ENCODE measurements at regions not wholly inside any gene's neighbourhood (a gene's known extent, or its start where the extent isn't known, plus 50 kb on each side); places are given as distances from the start of the nearest gene placed in this dataset.

DNA sequence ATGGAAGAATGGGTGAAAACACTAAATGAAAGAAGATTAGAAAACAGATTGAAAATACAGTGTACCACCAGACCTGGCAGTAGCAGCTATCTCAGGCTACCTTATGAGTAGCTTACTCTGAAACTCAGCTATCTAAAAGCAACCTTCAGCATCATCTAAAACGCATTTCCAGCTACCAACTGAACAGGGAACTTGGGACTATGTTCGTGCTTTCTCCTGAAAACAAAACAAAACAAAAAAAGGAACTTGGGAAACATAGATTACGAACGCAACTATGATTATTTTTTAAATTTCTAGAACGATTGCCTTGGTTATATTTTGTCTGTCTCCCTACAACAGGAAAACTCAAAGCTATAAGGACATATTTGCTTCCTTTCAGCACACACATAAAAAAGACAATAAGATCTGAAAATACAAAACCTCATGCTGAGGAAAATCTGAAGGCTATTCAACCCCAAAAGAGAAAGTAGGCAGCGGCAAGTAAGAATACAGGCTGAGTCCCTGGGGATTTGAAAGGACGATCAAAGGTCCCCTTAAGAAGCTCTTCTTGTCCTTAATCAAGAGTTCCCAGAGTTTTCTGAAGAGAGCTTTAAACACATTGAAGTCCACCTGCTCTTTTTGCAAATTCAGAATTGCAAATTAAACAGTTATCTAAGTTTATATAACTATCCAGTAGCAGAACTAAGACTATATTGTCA, 53.4 kb downstream of the OR2K2 start:
- no peak overlapping the region for H2BK120ac ChIP-seq (ENCODE audit: low read depth, low read length)
- H3K9ac ChIP-seq (ENCODE audit: low read length): no peak overlapping the region
- no peak overlapping the region for H3K4ac ChIP-seq (ENCODE audit: low read depth in 1 of 2, low read length in 2 of 2)
- H3K9me3 ChIP-seq (ENCODE audit: control insufficient read depth, low read length): no peaks in the 10 kb centered on the region
- WGBS: 96% methylated on average over 7 of the region's 7 CpGs
- no peaks in the 10 kb centered on the region for H3K4me1 ChIP-seq (ENCODE audit: control insufficient read depth, insufficient read depth, low read depth, low read length)
- H2AFZ ChIP-seq (ENCODE audit: low read depth, low read length): no peak overlapping the region
- H3K14ac ChIP-seq (ENCODE audit: low read length in 2 of 2): no peak overlapping the region
- no peak overlapping the region for H2BK5ac ChIP-seq (ENCODE audit: low read depth, low read length, poor library complexity, severe bottlenecking)
- no peak overlapping the region for H2BK12ac ChIP-seq (ENCODE audit: low read length in 2 of 2)
- no peaks in the 10 kb centered on the region for H3K79me1 ChIP-seq (replicated peaks; ENCODE audit: low read length, poor library complexity, severe bottlenecking)
- H3K18ac ChIP-seq (ENCODE audit: low read depth in 1 of 2, low read length in 2 of 2): no peak overlapping the region
- no peak overlapping the region for H4K91ac ChIP-seq (ENCODE audit: low read length)
- no peaks in the 10 kb centered on the region for H3K36me3 ChIP-seq (ENCODE audit: control insufficient read depth in 1 of 2, insufficient read depth in 2 of 2, low read depth in 1 of 2, low read length in 2 of 2)
- H3K27me3 ChIP-seq (ENCODE audit: control insufficient read depth in 1 of 2, insufficient read depth in 1 of 2, low read length in 2 of 2): no peaks in the 10 kb centered on the region
- no peak for DNase-seq
- H3K4me3 ChIP-seq (ENCODE audit: insufficient read depth in 1 of 2, low read depth in 1 of 2, low read length in 2 of 2): no peak overlapping the region
- H2AK5ac ChIP-seq (ENCODE audit: low read length, severe bottlenecking): no peak overlapping the region
- no peak overlapping the region for H4K8ac ChIP-seq (ENCODE audit: low read length)
- H2BK15ac ChIP-seq (ENCODE audit: low read depth, poor library complexity, severe bottlenecking): no peak overlapping the region
- no peak overlapping the region for H3K23ac ChIP-seq (ENCODE audit: low read length in 2 of 2)
- H3K27ac ChIP-seq (ENCODE audit: low read length, poor library complexity, severe bottlenecking): no peak overlapping the region
- H3K4me2 ChIP-seq (ENCODE audit: low read length, poor library complexity, severe bottlenecking): no peak overlapping the region

DNA sequence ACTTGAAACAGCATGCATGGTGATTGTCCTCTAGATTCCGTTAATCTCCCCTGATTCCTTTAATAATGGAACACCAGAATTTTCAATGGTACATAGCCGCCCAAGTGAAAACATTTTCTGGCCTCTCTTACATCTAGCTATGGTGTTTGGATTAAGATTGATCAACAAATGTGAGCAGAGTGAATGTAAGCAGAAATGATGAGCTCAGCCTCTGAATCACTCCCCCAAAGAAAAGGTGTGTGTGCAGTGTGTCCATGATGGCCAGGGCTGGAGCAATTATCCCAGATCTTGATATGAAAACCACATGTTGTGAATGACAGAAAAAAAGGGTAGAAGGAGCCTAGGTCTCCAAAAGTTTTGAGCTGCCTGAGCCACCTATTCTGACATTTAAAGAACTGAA, 55.3 kb downstream of the OR2K2 start:
- 100% methylated on average over 1 of the region's 2 CpGs for WGBS
- H2BK12ac ChIP-seq (ENCODE audit: low read length in 2 of 2): no peak overlapping the region
- H4K91ac ChIP-seq (ENCODE audit: low read length): no peak overlapping the region
- H3K27me3 ChIP-seq (ENCODE audit: control insufficient read depth in 1 of 2, insufficient read depth in 1 of 2, low read length in 2 of 2): no peaks in the 10 kb centered on the region
- H3K4me2 ChIP-seq (ENCODE audit: low read length, poor library complexity, severe bottlenecking): no peak overlapping the region
- no peak overlapping the region for H3K18ac ChIP-seq (ENCODE audit: low read depth in 1 of 2, low read length in 2 of 2)
- no peak overlapping the region for H3K4ac ChIP-seq (ENCODE audit: low read depth in 1 of 2, low read length in 2 of 2)
- no peak overlapping the region for H3K14ac ChIP-seq (ENCODE audit: low read length in 2 of 2)
- no peak overlapping the region for H2BK120ac ChIP-seq (ENCODE audit: low read depth, low read length)
- DNase-seq: no peak
- H3K9me3 ChIP-seq (ENCODE audit: control insufficient read depth, low read length): no peaks in the 10 kb centered on the region
- no peak overlapping the region for H3K27ac ChIP-seq (ENCODE audit: low read length, poor library complexity, severe bottlenecking)
- no peak overlapping the region for H3K23ac ChIP-seq (ENCODE audit: low read length in 2 of 2)
- no peak overlapping the region for H2AFZ ChIP-seq (ENCODE audit: low read depth, low read length)
- no peak overlapping the region for H4K8ac ChIP-seq (ENCODE audit: low read length)
- no peak overlapping the region for H3K4me3 ChIP-seq (ENCODE audit: insufficient read depth in 1 of 2, low read depth in 1 of 2, low read length in 2 of 2)
- no peaks in the 10 kb centered on the region for H3K36me3 ChIP-seq (ENCODE audit: control insufficient read depth in 1 of 2, insufficient read depth in 2 of 2, low read depth in 1 of 2, low read length in 2 of 2)
- H2BK5ac ChIP-seq (ENCODE audit: low read depth, low read length, poor library complexity, severe bottlenecking): no peak overlapping the region
- no peak overlapping the region for H2BK15ac ChIP-seq (ENCODE audit: low read depth, poor library complexity, severe bottlenecking)
- no peaks in the 10 kb centered on the region for H3K79me1 ChIP-seq (replicated peaks; ENCODE audit: low read length, poor library complexity, severe bottlenecking)
- H3K4me1 ChIP-seq (ENCODE audit: control insufficient read depth, insufficient read depth, low read depth, low read length): no peaks in the 10 kb centered on the region
- no peak overlapping the region for H2AK5ac ChIP-seq (ENCODE audit: low read length, severe bottlenecking)
- no peak overlapping the region for H3K9ac ChIP-seq (ENCODE audit: low read length)

GRCh38 chr9:111272581-111272980, 57.4 kb downstream of the OR2K2 start:
- H3K9ac ChIP-seq (ENCODE audit: low read length): no peak overlapping the region
- H3K4me2 ChIP-seq (ENCODE audit: low read length, poor library complexity, severe bottlenecking): no peak overlapping the region
- no peak overlapping the region for H3K23ac ChIP-seq (ENCODE audit: low read length in 2 of 2)
- no peak overlapping the region for H4K8ac ChIP-seq (ENCODE audit: low read length)
- peaks cover 3% of the 10 kb centered on the region for H3K9me3 ChIP-seq (ENCODE audit: control insufficient read depth, low read length)
- H4K91ac ChIP-seq (ENCODE audit: low read length): no peak overlapping the region
- H3K27me3 ChIP-seq (ENCODE audit: control insufficient read depth in 1 of 2, insufficient read depth in 1 of 2, low read length in 2 of 2): no peaks in the 10 kb centered on the region
- no peak overlapping the region for H2BK120ac ChIP-seq (ENCODE audit: low read depth, low read length)
- H3K18ac ChIP-seq (ENCODE audit: low read depth in 1 of 2, low read length in 2 of 2): no peak overlapping the region
- H3K14ac ChIP-seq (ENCODE audit: low read length in 2 of 2): no peak overlapping the region
- H3K4me1 ChIP-seq (ENCODE audit: control insufficient read depth, insufficient read depth, low read depth, low read length): no peaks in the 10 kb centered on the region
- no peaks in the 10 kb centered on the region for H3K36me3 ChIP-seq (ENCODE audit: control insufficient read depth in 1 of 2, insufficient read depth in 2 of 2, low read depth in 1 of 2, low read length in 2 of 2)
- WGBS: 61% methylated on average over 2 of the region's 4 CpGs
- no peak overlapping the region for H3K4ac ChIP-seq (ENCODE audit: low read depth in 1 of 2, low read length in 2 of 2)
- no peak overlapping the region for H2AFZ ChIP-seq (ENCODE audit: low read depth, low read length)
- H3K27ac ChIP-seq (ENCODE audit: low read length, poor library complexity, severe bottlenecking): no peak overlapping the region
- H2BK12ac ChIP-seq (ENCODE audit: low read length in 2 of 2): no peak overlapping the region
- no peaks in the 10 kb centered on the region for H3K79me1 ChIP-seq (replicated peaks; ENCODE audit: low read length, poor library complexity, severe bottlenecking)
- H2BK15ac ChIP-seq (ENCODE audit: low read depth, poor library complexity, severe bottlenecking): no peak overlapping the region
- H3K4me3 ChIP-seq (ENCODE audit: insufficient read depth in 1 of 2, low read depth in 1 of 2, low read length in 2 of 2): no peak overlapping the region
- no peak overlapping the region for H2AK5ac ChIP-seq (ENCODE audit: low read length, severe bottlenecking)
- no peak for DNase-seq
- no peak overlapping the region for H2BK5ac ChIP-seq (ENCODE audit: low read depth, low read length, poor library complexity, severe bottlenecking)

GRCh38 chr9:111271481-111272080, 58.4 kb downstream of the OR2K2 start:
- no peak overlapping the region for H4K91ac ChIP-seq (ENCODE audit: low read length)
- WGBS: 71% methylated on average over 2 of the region's 4 CpGs
- no peak overlapping the region for H2BK5ac ChIP-seq (ENCODE audit: low read depth, low read length, poor library complexity, severe bottlenecking)
- no peak overlapping the region for H3K18ac ChIP-seq (ENCODE audit: low read depth in 1 of 2, low read length in 2 of 2)
- no peaks in the 10 kb centered on the region for H3K27me3 ChIP-seq (ENCODE audit: control insufficient read depth in 1 of 2, insufficient read depth in 1 of 2, low read length in 2 of 2)
- peaks cover 3% of the 10 kb centered on the region for H3K9me3 ChIP-seq (ENCODE audit: control insufficient read depth, low read length)
- no peak overlapping the region for H3K23ac ChIP-seq (ENCODE audit: low read length in 2 of 2)
- no peak overlapping the region for H3K9ac ChIP-seq (ENCODE audit: low read length)
- H3K36me3 ChIP-seq (ENCODE audit: control insufficient read depth in 1 of 2, insufficient read depth in 2 of 2, low read depth in 1 of 2, low read length in 2 of 2): no peaks in the 10 kb centered on the region
- no peak overlapping the region for H2BK15ac ChIP-seq (ENCODE audit: low read depth, poor library complexity, severe bottlenecking)
- H3K4me3 ChIP-seq (ENCODE audit: insufficient read depth in 1 of 2, low read depth in 1 of 2, low read length in 2 of 2): no peak overlapping the region
- no peak overlapping the region for H3K4ac ChIP-seq (ENCODE audit: low read depth in 1 of 2, low read length in 2 of 2)
- no peak overlapping the region for H2BK120ac ChIP-seq (ENCODE audit: low read depth, low read length)
- H2AK5ac ChIP-seq (ENCODE audit: low read length, severe bottlenecking): no peak overlapping the region
- no peak overlapping the region for H2AFZ ChIP-seq (ENCODE audit: low read depth, low read length)
- no peak overlapping the region for H3K27ac ChIP-seq (ENCODE audit: low read length, poor library complexity, severe bottlenecking)
- H4K8ac ChIP-seq (ENCODE audit: low read length): no peak overlapping the region
- H3K79me1 ChIP-seq (replicated peaks; ENCODE audit: low read length, poor library complexity, severe bottlenecking): no peaks in the 10 kb centered on the region
- H3K4me2 ChIP-seq (ENCODE audit: low read length, poor library complexity, severe bottlenecking): no peak overlapping the region
- no peak for DNase-seq
- H3K4me1 ChIP-seq (ENCODE audit: control insufficient read depth, insufficient read depth, low read depth, low read length): no peaks in the 10 kb centered on the region
- no peak overlapping the region for H2BK12ac ChIP-seq (ENCODE audit: low read length in 2 of 2)
- H3K14ac ChIP-seq (ENCODE audit: low read length in 2 of 2): no peak overlapping the region
